ENCODE measurements at regions not wholly inside any gene's neighbourhood (a gene's known extent, or its start where the extent isn't known, plus 50 kb on each side); places are given as distances from the start of the nearest gene placed in this dataset.

DNA sequence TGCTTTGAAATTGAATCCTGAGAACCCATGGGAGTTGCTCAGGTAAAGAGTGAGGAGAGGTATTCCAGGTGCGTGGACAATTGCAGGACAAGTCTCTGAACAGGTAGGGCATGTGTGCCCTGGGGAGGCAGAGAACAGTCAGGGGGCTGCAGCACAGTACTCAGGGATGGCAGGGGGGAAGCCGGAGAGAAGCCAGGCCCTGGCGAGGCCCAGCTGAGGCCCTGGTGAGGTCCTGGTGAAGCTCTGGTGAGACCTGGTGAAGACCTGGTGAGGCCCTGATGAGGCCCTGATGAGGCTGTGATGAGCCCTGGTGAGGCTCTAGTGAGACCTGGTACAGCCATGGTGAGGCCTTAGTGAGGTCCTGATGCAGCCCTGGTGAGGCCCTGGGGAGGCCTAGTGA, 155.5 kb upstream of the GDF10 start:
- Mint-ChIP-seq H3K9me3 (ENCODE audit: insufficient read depth) (no peaks in the 10 kb centered on the region), H3K4me1 (no peaks in the 10 kb centered on the region), H3K27ac (no peak overlapping the region), H3K27me3 (peaks cover 3% of the 10 kb centered on the region), H3K4me3 (no peak overlapping the region)
- H3K9ac ChIP-seq (ENCODE audit: low read length), result no peak overlapping the region
- DNase-seq (no peak), ATAC-seq (ENCODE audit: low read depth) (no peak)
- H2AFZ ChIP-seq (ENCODE audit: insufficient read depth, low read depth, low read length, poor library complexity, severe bottlenecking), result no peak overlapping the region
- no peaks in the 10 kb centered on the region for H3K27me3 ChIP-seq (replicated peaks in 1 of 4; ENCODE audit: control extremely low read depth in 1 of 4, control insufficient read depth in 3 of 4, insufficient read depth in 4 of 4, low read length in 3 of 4)
- H3K36me3 ChIP-seq (replicated peaks in 1 of 2; ENCODE audit: control extremely low read depth in 1 of 2, control insufficient read depth in 1 of 2, extremely low read depth in 1 of 2, insufficient read depth in 2 of 2, low read length in 1 of 2), result no peaks in the 10 kb centered on the region
- no peaks in the 10 kb centered on the region for H4K20me1 ChIP-seq (ENCODE audit: control insufficient read depth, insufficient read depth, low read length, poor library complexity, severe bottlenecking)
- ChIA-PET POLR2A (no interaction called here), CTCF (no interaction called here)
- H3K79me2 ChIP-seq (ENCODE audit: control insufficient read depth, insufficient read depth, low read length), result no peaks in the 10 kb centered on the region
- intact Hi-C loops (cut with micrococcal nuclease), result no loop called here
- H3K4me2 ChIP-seq (replicated peaks; ENCODE audit: low read depth, low read length, poor library complexity, severe bottlenecking), result no peak overlapping the region
- no peak overlapping the region for H3K27ac ChIP-seq (ENCODE audit: low read length in 2 of 2)
- H3K9me3 ChIP-seq (ENCODE audit: control extremely low read depth in 1 of 3, control insufficient read depth in 2 of 3, insufficient read depth in 1 of 3, low read length in 2 of 3), result no peaks in the 10 kb centered on the region
- H3K4me3 ChIP-seq (ENCODE audit: control extremely low read depth in 1 of 5, extremely low read depth in 1 of 5, insufficient read depth in 1 of 5, low read depth in 2 of 5, low read length in 4 of 5), result no peak overlapping the region
- TF ChIP-seq, protein P1, sequence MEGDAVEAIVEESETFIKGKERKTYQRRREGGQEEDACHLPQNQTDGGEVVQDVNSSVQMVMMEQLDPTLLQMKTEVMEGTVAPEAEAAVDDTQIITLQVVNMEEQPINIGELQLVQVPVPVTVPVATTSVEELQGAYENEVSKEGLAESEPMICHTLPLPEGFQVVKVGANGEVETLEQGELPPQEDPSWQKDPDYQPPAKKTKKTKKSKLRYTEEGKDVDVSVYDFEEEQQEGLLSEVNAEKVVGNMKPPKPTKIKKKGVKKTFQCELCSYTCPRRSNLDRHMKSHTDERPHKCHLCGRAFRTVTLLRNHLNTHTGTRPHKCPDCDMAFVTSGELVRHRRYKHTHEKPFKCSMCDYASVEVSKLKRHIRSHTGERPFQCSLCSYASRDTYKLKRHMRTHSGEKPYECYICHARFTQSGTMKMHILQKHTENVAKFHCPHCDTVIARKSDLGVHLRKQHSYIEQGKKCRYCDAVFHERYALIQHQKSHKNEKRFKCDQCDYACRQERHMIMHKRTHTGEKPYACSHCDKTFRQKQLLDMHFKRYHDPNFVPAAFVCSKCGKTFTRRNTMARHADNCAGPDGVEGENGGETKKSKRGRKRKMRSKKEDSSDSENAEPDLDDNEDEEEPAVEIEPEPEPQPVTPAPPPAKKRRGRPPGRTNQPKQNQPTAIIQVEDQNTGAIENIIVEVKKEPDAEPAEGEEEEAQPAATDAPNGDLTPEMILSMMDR (IDR thresholded peaks at IDR 0.05), result no peak
- no peak for TF ChIP-seq EZH2 (IDR thresholded peaks at IDR 0.05; ENCODE audit: borderline replicate concordance, insufficient read depth, low read depth, low read length, poor library complexity, severe bottlenecking)
- H3K4me1 ChIP-seq (ENCODE audit: control insufficient read depth in 2 of 2, insufficient read depth in 2 of 2, low read length in 2 of 2), result no peaks in the 10 kb centered on the region
- 100% methylated on average over 1 of the region's 3 CpGs for WGBS (ENCODE audit: insufficient coverage)

DNA sequence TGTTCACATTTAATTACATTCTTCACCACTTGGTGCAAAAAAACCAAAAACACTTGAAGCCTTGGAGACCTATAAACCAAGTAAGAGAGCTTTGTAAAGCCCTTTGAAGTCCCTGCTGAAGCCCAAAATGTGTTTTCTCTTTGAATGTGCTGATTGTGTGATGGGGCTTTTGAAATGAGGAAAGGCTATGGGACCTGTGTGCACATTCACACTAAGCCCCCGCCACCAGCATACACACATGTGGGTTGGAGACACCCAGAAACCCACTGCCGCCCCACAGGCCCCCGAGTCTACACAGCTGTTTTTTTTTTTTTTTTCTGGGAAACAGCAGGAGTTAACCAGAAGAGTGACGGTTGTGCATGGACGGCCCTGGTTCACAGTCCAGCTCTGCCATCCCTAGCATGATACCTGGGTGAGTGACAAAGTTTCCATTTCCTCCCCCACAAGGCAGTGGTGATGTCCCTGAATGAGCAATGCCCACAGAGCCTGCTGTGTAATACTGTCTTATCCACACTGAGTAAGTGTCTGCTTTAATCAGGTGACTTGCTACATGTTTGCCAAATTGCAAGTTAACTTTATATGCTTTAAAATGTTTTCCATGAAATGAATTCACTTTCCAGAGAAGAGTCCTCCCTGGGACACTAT, 154.6 kb upstream of the GDF10 start:
- CTCF ChIA-PET, result no interaction called here

More for the DNA sequence above, 154.6 kb upstream of the GDF10 start:
- Histone ChIP-seq H4K20me1 (ENCODE audit: control insufficient read depth, insufficient read depth, low read length, poor library complexity, severe bottlenecking) (no peaks in the 10 kb centered on the region), H3K79me2 (ENCODE audit: control insufficient read depth, insufficient read depth, low read length) (no peaks in the 10 kb centered on the region), H3K9ac (ENCODE audit: low read length) (no peak overlapping the region), H3K9me3 (ENCODE audit: control extremely low read depth in 1 of 3, control insufficient read depth in 2 of 3, insufficient read depth in 1 of 3, low read length in 2 of 3) (no peaks in the 10 kb centered on the region), H3K36me3 (replicated peaks in 1 of 2; ENCODE audit: control extremely low read depth in 1 of 2, control insufficient read depth in 1 of 2, extremely low read depth in 1 of 2, insufficient read depth in 2 of 2, low read length in 1 of 2) (no peaks in the 10 kb centered on the region), H3K4me3 (ENCODE audit: control extremely low read depth in 1 of 5, extremely low read depth in 1 of 5, insufficient read depth in 1 of 5, low read depth in 2 of 5, low read length in 4 of 5) (no peak overlapping the region), H3K27ac (ENCODE audit: low read length in 2 of 2) (no peak overlapping the region), H3K4me2 (replicated peaks; ENCODE audit: low read depth, low read length, poor library complexity, severe bottlenecking) (no peak overlapping the region), H3K27me3 (replicated peaks in 1 of 4; ENCODE audit: control extremely low read depth in 1 of 4, control insufficient read depth in 3 of 4, insufficient read depth in 4 of 4, low read length in 3 of 4) (no peaks in the 10 kb centered on the region), H2AFZ (ENCODE audit: insufficient read depth, low read depth, low read length, poor library complexity, severe bottlenecking) (no peak overlapping the region), H3K4me1 (ENCODE audit: control insufficient read depth in 2 of 2, insufficient read depth in 2 of 2, low read length in 2 of 2) (no peaks in the 10 kb centered on the region)
- Mint-ChIP-seq H3K4me1 (no peaks in the 10 kb centered on the region), H3K27ac (no peak overlapping the region), H3K27me3 (peaks cover 11% of the 10 kb centered on the region), H3K9me3 (ENCODE audit: insufficient read depth) (no peaks in the 10 kb centered on the region), H3K4me3 (no peak overlapping the region)
- DNase-seq (no peak), ATAC-seq (ENCODE audit: low read depth) (no peak)
- POLR2A ChIA-PET, result no interaction called here
- no peak for TF ChIP-seq EZH2 (IDR thresholded peaks at IDR 0.05; ENCODE audit: borderline replicate concordance, insufficient read depth, low read depth, low read length, poor library complexity, severe bottlenecking)
- TF ChIP-seq, protein P1 (IDR thresholded peaks at IDR 0.05), result no peak
- intact Hi-C loops (cut with micrococcal nuclease), result no loop called here
- 89% methylated on average over 4 of the region's 5 CpGs for WGBS (ENCODE audit: insufficient coverage)
